ENCODE measurements at regions not wholly inside any gene's neighbourhood (a gene's known extent, or its start where the extent isn't known, plus 50 kb on each side); places are given as distances from the start of the nearest gene placed in this dataset.

DNA sequence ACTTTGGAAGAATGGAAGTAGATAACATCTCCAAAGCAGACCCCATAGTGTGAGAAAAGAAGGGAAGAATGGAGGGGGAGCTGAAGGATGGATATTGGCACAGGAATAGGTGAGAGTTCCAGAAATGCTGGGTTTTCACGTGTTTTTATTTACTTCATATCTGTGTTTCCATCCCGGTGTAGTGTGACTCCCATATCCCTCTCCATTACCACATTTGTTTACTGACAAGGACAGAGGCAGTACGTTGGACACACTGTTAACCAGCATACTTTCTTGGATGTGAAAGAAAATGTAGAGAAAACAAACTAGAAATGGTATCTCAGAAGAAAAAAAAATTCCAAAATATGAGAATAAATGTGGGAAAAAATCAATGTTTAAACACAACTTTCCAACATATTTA is 124.4 kb upstream of the PFKP start:
- TF ChIP-seq, protein P1, sequence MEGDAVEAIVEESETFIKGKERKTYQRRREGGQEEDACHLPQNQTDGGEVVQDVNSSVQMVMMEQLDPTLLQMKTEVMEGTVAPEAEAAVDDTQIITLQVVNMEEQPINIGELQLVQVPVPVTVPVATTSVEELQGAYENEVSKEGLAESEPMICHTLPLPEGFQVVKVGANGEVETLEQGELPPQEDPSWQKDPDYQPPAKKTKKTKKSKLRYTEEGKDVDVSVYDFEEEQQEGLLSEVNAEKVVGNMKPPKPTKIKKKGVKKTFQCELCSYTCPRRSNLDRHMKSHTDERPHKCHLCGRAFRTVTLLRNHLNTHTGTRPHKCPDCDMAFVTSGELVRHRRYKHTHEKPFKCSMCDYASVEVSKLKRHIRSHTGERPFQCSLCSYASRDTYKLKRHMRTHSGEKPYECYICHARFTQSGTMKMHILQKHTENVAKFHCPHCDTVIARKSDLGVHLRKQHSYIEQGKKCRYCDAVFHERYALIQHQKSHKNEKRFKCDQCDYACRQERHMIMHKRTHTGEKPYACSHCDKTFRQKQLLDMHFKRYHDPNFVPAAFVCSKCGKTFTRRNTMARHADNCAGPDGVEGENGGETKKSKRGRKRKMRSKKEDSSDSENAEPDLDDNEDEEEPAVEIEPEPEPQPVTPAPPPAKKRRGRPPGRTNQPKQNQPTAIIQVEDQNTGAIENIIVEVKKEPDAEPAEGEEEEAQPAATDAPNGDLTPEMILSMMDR (conservative IDR thresholded peaks at IDR 0.05), result no peak
- TF ChIP-seq ZFX (IDR thresholded peaks at IDR 0.05), result no peak
- no peak overlapping the region for H3K27ac ChIP-seq

GRCh38 chr10:2938869-2939268 is 128.5 kb upstream of the PFKP start:
- H3K27ac ChIP-seq, result no peak overlapping the region
- TF ChIP-seq, protein P1 (conservative IDR thresholded peaks at IDR 0.05), result peak; percentile 25
- TF ChIP-seq ZFX (IDR thresholded peaks at IDR 0.05), result no peak

DNA sequence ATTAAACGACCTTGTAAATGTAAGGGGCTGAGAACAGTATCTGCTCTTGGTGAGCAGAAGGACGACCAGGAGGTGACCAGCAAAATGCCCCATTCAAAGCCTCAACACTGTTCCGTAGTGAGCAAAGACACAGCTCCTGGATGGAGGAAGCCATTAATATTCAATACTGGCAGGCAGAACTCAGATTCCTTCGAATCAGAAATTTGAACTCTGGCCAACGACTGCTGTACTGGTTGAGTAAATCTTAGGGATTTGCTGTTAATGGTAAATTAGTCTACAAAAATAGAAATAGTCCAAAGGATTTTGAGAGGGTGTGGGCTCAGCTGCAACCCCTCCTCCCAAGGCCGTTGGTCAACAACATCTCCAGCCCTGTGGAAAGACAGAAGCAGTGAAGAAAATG is 130.5 kb upstream of the PFKP start:
- no peak overlapping the region for H3K27ac ChIP-seq
- TF ChIP-seq ZFX (IDR thresholded peaks at IDR 0.05), result no peak
- TF ChIP-seq, protein P1 (conservative IDR thresholded peaks at IDR 0.05), result no peak

GRCh38 chr10:2935647-2936386 is 131.5 kb upstream of the PFKP start:
- TF ChIP-seq, protein P1 (conservative IDR thresholded peaks at IDR 0.05), result no peak
- TF ChIP-seq ZFX (IDR thresholded peaks at IDR 0.05), result no peak
- H3K27ac ChIP-seq, result no peak overlapping the region

DNA sequence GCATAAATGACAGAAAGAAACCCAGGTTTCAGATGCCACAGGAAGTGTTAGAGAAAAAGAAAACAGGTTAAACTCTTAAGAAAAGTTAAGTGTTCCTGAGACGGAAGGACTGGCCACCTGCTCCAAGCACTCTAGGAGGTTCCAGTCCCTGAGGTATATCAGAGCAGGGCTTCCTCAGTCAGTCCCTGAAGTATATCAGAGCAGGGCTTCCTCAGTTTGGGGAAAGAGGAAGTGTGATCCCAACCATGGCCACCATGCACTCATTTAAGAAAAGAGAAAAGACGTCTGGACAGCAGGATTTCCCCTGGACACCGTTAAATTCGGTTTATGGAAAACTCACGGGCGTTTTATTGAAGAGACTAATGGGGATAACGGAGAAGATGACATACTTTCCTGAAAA is 133.4 kb upstream of the PFKP start:
- no peak for TF ChIP-seq ZFX (IDR thresholded peaks at IDR 0.05)
- TF ChIP-seq, protein P1 (conservative IDR thresholded peaks at IDR 0.05), result no peak; the same call in 1 of the 2 replicates
- H3K27ac ChIP-seq, result no peak overlapping the region

GRCh38 chr10:2933519-2933918 is 133.8 kb upstream of the PFKP start:
- no peak overlapping the region for H3K27ac ChIP-seq

DNA sequence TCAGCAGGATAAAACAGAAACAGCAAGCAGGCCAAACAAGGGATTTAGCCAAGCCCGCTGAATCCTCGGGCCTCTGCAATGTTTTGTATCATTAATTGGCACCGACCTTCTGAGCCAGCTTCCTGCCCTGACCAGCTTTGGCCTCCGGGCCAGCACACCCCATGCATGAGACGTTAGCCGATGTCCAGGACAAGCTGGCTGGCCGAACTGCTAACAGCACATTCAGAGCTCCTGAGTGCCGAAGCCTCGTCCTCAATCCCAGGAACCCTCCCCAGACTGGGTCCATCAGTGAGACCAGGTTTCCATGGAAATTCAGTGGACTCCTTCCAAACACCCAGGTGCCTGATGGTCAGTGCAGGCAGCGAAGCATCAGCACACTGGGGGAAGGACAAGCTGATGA is 134.3 kb upstream of the PFKP start:
- no peak overlapping the region for H3K27ac ChIP-seq
- TF ChIP-seq ZFX (IDR thresholded peaks at IDR 0.05), result no peak
- TF ChIP-seq, protein P1 (conservative IDR thresholded peaks at IDR 0.05), result no peak

More at GRCh38 chr10:2933519-2933918, 133.8 kb upstream of the PFKP start:
- TF ChIP-seq, protein P1 (conservative IDR thresholded peaks at IDR 0.05), result no peak
- TF ChIP-seq ZFX (IDR thresholded peaks at IDR 0.05), result no peak

Measured in C4-2B (cell line).